GM19023 (cell line): ENCODE measurements at regions not wholly inside any gene's neighbourhood (a gene's known extent, or its start where the extent isn't known, plus 50 kb on each side); places are given as distances from the start of the nearest gene placed in this dataset.

ENCODE experiments used
- ATAC-seq: cut with Tn5 transposase; IDR thresholded peaks from one replicate; pipeline ENCODE4 v1.9.1; 2021; ENCODE audit warnings: mild to moderate bottlenecking, moderate library complexity; ENCODE audit not compliant: unreplicated experiment

- ATAC-seq: no peak
Observed at GRCh38 chr1:72570815-72571214, 288.5 kb upstream of the NEGR1 start.

GRCh38 chr1:72568113-72568512 lies 285.8 kb upstream of the NEGR1 start:
- ATAC-seq: peak; percentile 48

GRCh38 chr1:72567521-72567920 lies 285.2 kb upstream of the NEGR1 start:
- no peak for ATAC-seq

GRCh38 chr1:72564749-72565148 lies 282.4 kb upstream of the NEGR1 start:
- ATAC-seq: no peak

- no peak for ATAC-seq
Observed at GRCh38 chr1:72557446-72558049, 275.2 kb upstream of the NEGR1 start.

- ATAC-seq: no peak
Observed at GRCh38 chr1:72547412-72547811, 265.1 kb upstream of the NEGR1 start.

- no peak for ATAC-seq
Observed at GRCh38 chr1:72540674-72541073, 258.3 kb upstream of the NEGR1 start.

- no peak for ATAC-seq
Observed at GRCh38 chr1:72535470-72535869, 253.1 kb upstream of the NEGR1 start.

- no peak for ATAC-seq
Observed at GRCh38 chr1:72530646-72531045, 248.3 kb upstream of the NEGR1 start.

GRCh38 chr1:72526926-72527325 lies 244.6 kb upstream of the NEGR1 start:
- no peak for ATAC-seq

GRCh38 chr1:72524021-72524420 lies 241.7 kb upstream of the NEGR1 start:
- no peak for ATAC-seq

- ATAC-seq: no peak
Observed at GRCh38 chr1:72521659-72522058, 239.3 kb upstream of the NEGR1 start.

- no peak for ATAC-seq
Observed at GRCh38 chr1:72516826-72517225, 234.5 kb upstream of the NEGR1 start.

- ATAC-seq: no peak
Observed at GRCh38 chr1:72516264-72516663, 233.9 kb upstream of the NEGR1 start.

- no peak for ATAC-seq
Observed at GRCh38 chr1:72498371-72498770, 216.0 kb upstream of the NEGR1 start.

- ATAC-seq: no peak
Observed at GRCh38 chr1:72489801-72490200, 207.5 kb upstream of the NEGR1 start.

GRCh38 chr1:72485801-72486200 lies 203.5 kb upstream of the NEGR1 start:
- no peak for ATAC-seq

- no peak for ATAC-seq
Observed at GRCh38 chr1:72483846-72484357, 201.6 kb upstream of the NEGR1 start.

- no peak for ATAC-seq
Observed at GRCh38 chr1:72482736-72483413, 200.5 kb upstream of the NEGR1 start.

- ATAC-seq: no peak
Observed at GRCh38 chr1:72481420-72481970, 199.2 kb upstream of the NEGR1 start.

- no peak for ATAC-seq
Observed at GRCh38 chr1:72466376-72466775, 184.0 kb upstream of the NEGR1 start.

- no peak for ATAC-seq
Observed at GRCh38 chr1:72462186-72462905, 180.0 kb upstream of the NEGR1 start.
